A549 (cell line): ENCODE measurements at regions not wholly inside any gene's neighbourhood (a gene's known extent, or its start where the extent isn't known, plus 50 kb on each side); places are given as distances from the start of the nearest gene placed in this dataset.
A peak's percentile ranks its signal among the peaks of the same experiment; 100 is the strongest.

Experiments
- ATAC-seq, 2 experiments: fragments of 200-7000 bp in 1 of 2; fragments of >200 bp in 1 of 2; cut with Nextera tagmentation in 1 of 2; cut with Tn5 transposase in 1 of 2; 3 replicates each; pipeline versions ENCODE4 v1.8.0 to v1.9.1; 2018 to 2020; ENCODE audit warnings: mild to moderate bottlenecking in 1 of 2, moderate library complexity in 1 of 2
- CTCF ChIA-PET: fragments of 300-600 bp; sonication (Branson Sonifier 250); formaldehyde crosslinking; extraction: SDS; loops from one replicate; lab custom pipeline; 2021; ENCODE audit warnings: antibody characterized with exemption, inconsistent platforms; lab: Yijun Ruan, JAX
- POLR2A ChIA-PET: fragments of 350-600 bp; formaldehyde crosslinking; extraction: SDS; loops from one replicate; lab custom pipeline; 2021; ENCODE audit warnings: antibody characterized with exemption, inconsistent platforms; lab: Yijun Ruan, JAX
- DNase-seq, 2 experiments: peaks; one replicate each; pipeline versions ENCODE4 v3.0.0 to v3.0.0-alpha.2; 2011 to 2016; ENCODE audit warnings: low read depth in 1 of 2, low spot score in 1 of 2
- FAIRE-seq: peaks from 2 replicates; lab custom pipeline; 2011; peaks lifted over from hg19 to GRCh38; lab: Jason Lieb, UNC
- H3K27ac ChIP-seq, 2 experiments: fragments of >200 bp; sonication (Bioruptor Twin); formaldehyde crosslinking; 3 replicates each; pipeline ENCODE4 v1.5.1; 2016 to 2017
- H3K4me1 ChIP-seq: fragments of >200 bp; sonication (Bioruptor Twin); formaldehyde crosslinking; 3 replicates; pipeline ENCODE4 v1.6.1; 2016
- H3K4me2 ChIP-seq: fragments of >200 bp; sonication (Bioruptor Twin); formaldehyde crosslinking; 3 replicates; pipeline ENCODE4 v1.6.1; 2016
- H3K4me3 ChIP-seq: fragments of >200 bp; sonication (Bioruptor Twin); formaldehyde crosslinking; 3 replicates; pipeline ENCODE4 v1.5.1; 2016
- H3K9me3 ChIP-seq: fragments of >200 bp; sonication (Bioruptor Twin); formaldehyde crosslinking; 3 replicates; pipeline ENCODE4 v1.6.1; 2016
- ATOH8 ChIP-seq: fragments of 250-450 bp; sonication (Bioruptor Pico); IDR thresholded peaks from 2 replicates; pipeline ENCODE4 v1.5.0; 2020; ENCODE audit warnings: low read depth, mild to moderate bottlenecking, moderate library complexity
- CBX2 ChIP-seq: fragments of 200-600 bp; sonication (generic); IDR thresholded peaks from 2 replicates; pipeline ENCODE4 v1.6.1; 2016; ENCODE audit warnings: low read depth, mild to moderate bottlenecking, borderline replicate concordance
- CEBPB ChIP-seq, 2 experiments: fragments of >200 bp in 1 of 2; sonication (Bioruptor Twin) in 1 of 2; formaldehyde crosslinking in 1 of 2; IDR thresholded peaks; 2 replicates each; pipeline ENCODE4 v1.6.1; 2012 to 2016
- CHD2 ChIP-seq: fragments of 150-350 bp; IDR thresholded peaks from 2 replicates; pipeline ENCODE4 v1.6.1; 2014; ENCODE audit warnings: low read length; ENCODE audit not compliant: partially characterized antibody
- CHD4 ChIP-seq: fragments of 200-600 bp; sonication (generic); IDR thresholded peaks from 2 replicates; pipeline ENCODE4 v1.6.1; 2016; ENCODE audit warnings: antibody characterized with exemption, mild to moderate bottlenecking, borderline replicate concordance
- CTCF ChIP-seq: fragments of >200 bp; sonication (Bioruptor Twin); formaldehyde crosslinking; IDR thresholded peaks from 3 replicates; pipeline ENCODE4 v1.5.1; 2016
- EHF ChIP-seq: fragments of 250-450 bp; sonication (Bioruptor Pico); IDR thresholded peaks from 2 replicates; pipeline ENCODE4 v1.5.0; 2020; ENCODE audit warnings: mild to moderate bottlenecking
- ESRRA ChIP-seq: fragments of 150-350 bp; IDR thresholded peaks from 2 replicates; pipeline ENCODE4 v1.6.1; 2014; ENCODE audit warnings: mild to moderate bottlenecking, low read length, borderline replicate concordance
- FOSL2 ChIP-seq, 2 experiments: fragments of 450-650 bp in 1 of 2; fragments of >200 bp in 1 of 2; sonication (Bioruptor Twin) in 1 of 2; formaldehyde crosslinking; IDR thresholded peaks; 2 replicates each; pipeline versions ENCODE4 v1.5.0 to v1.6.1; 2016 to 2020; ENCODE audit warnings: mild to moderate bottlenecking in 1 of 2, moderate library complexity in 1 of 2
- FOXS1 ChIP-seq: fragments of 250-450 bp; sonication (Bioruptor Pico); IDR thresholded peaks from 2 replicates; pipeline ENCODE4 v1.5.0; 2020; ENCODE audit warnings: mild to moderate bottlenecking, moderate library complexity
- HDAC2 ChIP-seq: fragments of 200-600 bp; sonication (generic); IDR thresholded peaks from 2 replicates; pipeline ENCODE4 v1.6.1; 2016
- HOXB5 ChIP-seq: fragments of 250-450 bp; sonication (Bioruptor Pico); IDR thresholded peaks from 2 replicates; pipeline ENCODE4 v1.5.0; 2020; ENCODE audit warnings: mild to moderate bottlenecking, moderate library complexity
- KDM1A ChIP-seq: fragments of 200-600 bp; sonication (generic); IDR thresholded peaks from 2 replicates; pipeline ENCODE4 v1.6.1; 2016; ENCODE audit warnings: low read depth, mild to moderate bottlenecking
- MYC ChIP-seq: IDR thresholded peaks from 2 replicates; pipeline ENCODE4 v1.6.1; 2012; ENCODE audit warnings: mild to moderate bottlenecking, inconsistent platforms, low read length, improper control_type of control experiment, borderline replicate concordance
- POLR2A ChIP-seq: IDR thresholded peaks from 2 replicates; pipeline ENCODE4 v1.6.1; 2012; ENCODE audit warnings: mild to moderate bottlenecking, low read length
- RAD21 ChIP-seq, 2 experiments: fragments of >200 bp in 1 of 2; sonication (Bioruptor Twin) in 1 of 2; formaldehyde crosslinking in 1 of 2; IDR thresholded peaks in 1 of 2; conservative IDR thresholded peaks in 1 of 2; 2 replicates in 1 of 2; 3 replicates in 1 of 2; pipeline ENCODE4 v1.6.1; 2012 to 2018; ENCODE audit warnings: inconsistent platforms in 1 of 2
- RARB ChIP-seq: fragments of 250-450 bp; sonication (Bioruptor Pico); IDR thresholded peaks from 2 replicates; pipeline ENCODE4 v1.8.0; 2021; ENCODE audit warnings: mild to moderate bottlenecking, moderate library complexity
- RCOR1 ChIP-seq: fragments of 150-350 bp; IDR thresholded peaks from 2 replicates; pipeline ENCODE4 v1.6.1; 2014; ENCODE audit warnings: antibody characterized with exemption, low read length, low read depth
- SMC3 ChIP-seq: fragments of >200 bp; sonication (Bioruptor Twin); formaldehyde crosslinking; IDR thresholded peaks from 3 replicates; pipeline ENCODE4 v1.6.1; 2018; ENCODE audit warnings: inconsistent platforms
- SREBF2 ChIP-seq: fragments of 450-650 bp; IDR thresholded peaks from 2 replicates; pipeline ENCODE4 v1.6.1; 2014; ENCODE audit warnings: mild to moderate bottlenecking, moderate library complexity
- TFCP2L1 ChIP-seq: fragments of 250-450 bp; sonication (Bioruptor Pico); IDR thresholded peaks from 2 replicates; pipeline ENCODE4 v1.5.0; 2021; ENCODE audit warnings: mild to moderate bottlenecking
- USF2 ChIP-seq: fragments of 450-650 bp; IDR thresholded peaks from 2 replicates; pipeline ENCODE4 v1.6.1; 2014; ENCODE audit warnings: antibody characterized with exemption
- ZC3H11A ChIP-seq: fragments of 450-650 bp; IDR thresholded peaks from 2 replicates; pipeline ENCODE4 v1.6.1; 2014; ENCODE audit warnings: antibody characterized with exemption, mild to moderate bottlenecking
- ZNF302 ChIP-seq: fragments of 250-450 bp; sonication (Bioruptor Pico); IDR thresholded peaks from 2 replicates; pipeline ENCODE4 v1.9.0; 2021; ENCODE audit warnings: inconsistent platforms, mild to moderate bottlenecking, moderate library complexity
- ZSCAN20 ChIP-seq: fragments of 250-450 bp; sonication (Bioruptor Pico); IDR thresholded peaks from 2 replicates; pipeline ENCODE4 v1.8.0; 2022; ENCODE audit warnings: mild to moderate bottlenecking, moderate library complexity
- WGBS: methylation state at CpG from one replicate; pipeline ENCODE4 v1.1.6; 2017; ENCODE audit errors: missing lambda C conversion rate; 5-methylcytosine and 5-hydroxymethylcytosine counted together

GRCh38 chr13:107217251-107217650 is 649.3 kb upstream of the ARGLU1 start:
- H3K4me1 ChIP-seq, result no peaks in the 10 kb centered on the region
- CTCF ChIA-PET, result interaction anchor here (1.0 kb wide), 1 partner anchor 433 kb away, joined by 3 read pairs; no protein-coding TSS in a partner anchor
- no peak overlapping the region for H3K27ac ChIP-seq
- WGBS, result 54% methylated on average over 6 of the region's 6 CpGs
- ATAC-seq (no peak), FAIRE-seq (no peak), DNase-seq (no peak)
- H3K4me3 ChIP-seq, result no peak overlapping the region
- H3K9me3 ChIP-seq, result no peaks in the 10 kb centered on the region
- POLR2A ChIA-PET, result no interaction called here
- H3K4me2 ChIP-seq, result no peak overlapping the region
- TF ChIP-seq CHD2, result no peak
- TF ChIP-seq CBX2, result no peak
- no peak for TF ChIP-seq ZSCAN20 (CRISPR knock-in tag)
- no peak for TF ChIP-seq ESRRA
- TF ChIP-seq TFCP2L1, result no peak
- no peak for TF ChIP-seq CHD4
- no peak for TF ChIP-seq USF2

GRCh38 chr13:107216046-107216755 is 648.3 kb upstream of the ARGLU1 start:
- no peak for DNase-seq
- no peaks in the 10 kb centered on the region for H3K4me1 ChIP-seq
- H3K27ac ChIP-seq, result no peak overlapping the region
- TF ChIP-seq ESRRA (no peak), MYC (no peak), FOSL2 (IDR thresholded peaks at IDR 0.05) (no peak), FOSL2 (CRISPR knock-in tag; IDR thresholded peaks at IDR 0.05) (no peak), SREBF2 (no peak), ZC3H11A (no peak), KDM1A (no peak), ZNF302 (no peak), POLR2A (no peak), HOXB5 (CRISPR knock-in tag) (no peak), RARB (CRISPR knock-in tag) (no peak), ZSCAN20 (CRISPR knock-in tag) (no peak), FOXS1 (CRISPR knock-in tag) (no peak), HDAC2 (no peak)
- no peak overlapping the region for H3K4me3 ChIP-seq
- ChIA-PET CTCF (no interaction called here), POLR2A (no interaction called here)
- H3K4me2 ChIP-seq, result no peak overlapping the region
- no peaks in the 10 kb centered on the region for H3K9me3 ChIP-seq
- ATAC-seq, result no peak
- 59% methylated on average over 11 of the region's 11 CpGs for WGBS
- no peak for FAIRE-seq

- Histone ChIP-seq H3K4me1 (no peaks in the 10 kb centered on the region), H3K4me2 (no peak overlapping the region), H3K9me3 (no peaks in the 10 kb centered on the region), H3K4me3 (no peak overlapping the region), H3K27ac (no peak overlapping the region)
- ChIA-PET POLR2A (no interaction called here), CTCF (interaction anchor here (0.6 to 3.3 kb wide), 6 partner anchors 11 to 944 kb away, joined by 3 to 22 read pairs (median 4); a partner anchor contains a TSS)
- ATAC-seq (peak; percentile 94 to 95), DNase-seq (peak; percentile 25 to 61), FAIRE-seq (no peak)
- TF ChIP-seq ZNF302 (no peak), ATOH8 (CRISPR knock-in tag) (no peak), RAD21 (conservative IDR thresholded peaks at IDR 0.05 in 1 of 2, IDR thresholded peaks at IDR 0.05 in 1 of 2) (peak; percentile 69 to 72), EHF (CRISPR knock-in tag) (no peak), ZSCAN20 (CRISPR knock-in tag) (no peak), RCOR1 (no peak), CTCF (peak; percentile 58), CEBPB (IDR thresholded peaks at IDR 0.05) (peak in 1 of 2 experiments; percentile 20; a peak in 1 of 4 replicates), SMC3 (peak; percentile 41)
- 1% methylated on average over 8 of the region's 8 CpGs for WGBS
Measured at GRCh38 chr13:107211073-107211472, 643.1 kb upstream of the ARGLU1 start.
